A549 (cell line): ENCODE measurements at regions not wholly inside any gene's neighbourhood (a gene's known extent, or its start where the extent isn't known, plus 50 kb on each side); places are given as distances from the start of the nearest gene placed in this dataset.

ENCODE experiments used
- BHLHE40 ChIP-seq: IDR thresholded peaks from 2 replicates; pipeline ENCODE4 v1.6.1; 2012; ENCODE audit warnings: low read depth, low read length, inconsistent platforms
- EP300 ChIP-seq, 2 experiments: fragments of >200 bp; sonication (Bioruptor Twin); formaldehyde crosslinking; IDR thresholded peaks; 2 replicates in 1 of 2; 3 replicates in 1 of 2; pipeline ENCODE4 v1.6.1; 2016 to 2017
- POLR2A ChIP-seq: IDR thresholded peaks from 2 replicates; pipeline ENCODE4 v1.6.1; 2012; ENCODE audit warnings: mild to moderate bottlenecking, low read length
- TF ChIP-seq, protein P1 (sequence below): fragments of >200 bp; sonication (Bioruptor Twin); formaldehyde crosslinking; IDR thresholded peaks from 3 replicates; pipeline ENCODE4 v1.5.1; 2016
- TF ChIP-seq, protein P2 (sequence below): IDR thresholded peaks from 2 replicates; pipeline ENCODE4 v1.6.1; 2012

DNA sequence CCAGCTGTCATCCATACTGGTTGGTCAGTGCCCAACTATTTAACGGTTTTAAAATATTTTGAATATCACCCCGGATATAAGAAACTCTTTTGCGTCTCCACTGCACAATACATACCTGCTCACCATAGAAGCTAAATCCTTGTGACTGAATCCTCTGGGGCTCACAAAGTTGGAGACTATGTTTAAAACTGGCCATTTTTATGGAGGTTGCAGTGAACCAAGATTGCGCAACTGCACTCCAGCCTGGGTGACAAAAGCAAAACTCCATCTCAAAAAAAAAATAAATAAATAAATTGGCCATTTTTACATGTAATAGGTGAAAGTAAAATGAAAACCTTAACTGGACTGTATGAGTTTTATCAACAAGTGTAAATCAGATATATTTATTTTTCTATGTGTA is 55.6 kb upstream of the TMEM17 start:
- TF ChIP-seq, protein P1, sequence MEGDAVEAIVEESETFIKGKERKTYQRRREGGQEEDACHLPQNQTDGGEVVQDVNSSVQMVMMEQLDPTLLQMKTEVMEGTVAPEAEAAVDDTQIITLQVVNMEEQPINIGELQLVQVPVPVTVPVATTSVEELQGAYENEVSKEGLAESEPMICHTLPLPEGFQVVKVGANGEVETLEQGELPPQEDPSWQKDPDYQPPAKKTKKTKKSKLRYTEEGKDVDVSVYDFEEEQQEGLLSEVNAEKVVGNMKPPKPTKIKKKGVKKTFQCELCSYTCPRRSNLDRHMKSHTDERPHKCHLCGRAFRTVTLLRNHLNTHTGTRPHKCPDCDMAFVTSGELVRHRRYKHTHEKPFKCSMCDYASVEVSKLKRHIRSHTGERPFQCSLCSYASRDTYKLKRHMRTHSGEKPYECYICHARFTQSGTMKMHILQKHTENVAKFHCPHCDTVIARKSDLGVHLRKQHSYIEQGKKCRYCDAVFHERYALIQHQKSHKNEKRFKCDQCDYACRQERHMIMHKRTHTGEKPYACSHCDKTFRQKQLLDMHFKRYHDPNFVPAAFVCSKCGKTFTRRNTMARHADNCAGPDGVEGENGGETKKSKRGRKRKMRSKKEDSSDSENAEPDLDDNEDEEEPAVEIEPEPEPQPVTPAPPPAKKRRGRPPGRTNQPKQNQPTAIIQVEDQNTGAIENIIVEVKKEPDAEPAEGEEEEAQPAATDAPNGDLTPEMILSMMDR, result no peak
- TF ChIP-seq POLR2A (no peak), BHLHE40 (no peak), EP300 (IDR thresholded peaks at IDR 0.05) (no peak)
- TF ChIP-seq, protein P2, sequence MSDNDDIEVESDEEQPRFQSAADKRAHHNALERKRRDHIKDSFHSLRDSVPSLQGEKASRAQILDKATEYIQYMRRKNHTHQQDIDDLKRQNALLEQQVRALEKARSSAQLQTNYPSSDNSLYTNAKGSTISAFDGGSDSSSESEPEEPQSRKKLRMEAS, result no peak
